ENCODE measurements at regions not wholly inside any gene's neighbourhood (a gene's known extent, or its start where the extent isn't known, plus 50 kb on each side); places are given as distances from the start of the nearest gene placed in this dataset.

GRCh38 chr4:137739391-137739790 is 207.1 kb upstream of the PCDH18 start:
- peaks cover 3% of the 10 kb centered on the region; the same call in 2 of the 3 replicates for H3K9me3 Mint-ChIP-seq
- Histone ChIP-seq H3K27me3 (ENCODE audit: insufficient read depth) (no peaks in the 10 kb centered on the region), H3K4me1 (ENCODE audit: insufficient read depth) (no peaks in the 10 kb centered on the region), H3K9me2 (ENCODE audit: insufficient read depth) (no peaks in the 10 kb centered on the region), H3K4me3 (no peak overlapping the region), H3F3A (replicated peaks; ENCODE audit: low read depth) (no peaks in the 10 kb centered on the region), H2AFZ (no peak overlapping the region), H3K4me2 (no peak overlapping the region), H3K27ac (ENCODE audit: low read depth) (no peak overlapping the region), H4K20me1 (replicated peaks; ENCODE audit: insufficient read depth) (no peaks in the 10 kb centered on the region), H3K36me3 (ENCODE audit: insufficient read depth) (no peaks in the 10 kb centered on the region), H3K79me2 (replicated peaks; ENCODE audit: insufficient read depth) (no peaks in the 10 kb centered on the region)
- TF ChIP-seq CTCF (conservative IDR thresholded peaks at IDR 0.05; ENCODE audit: low read depth in 2 of 2) (no peak), STAT1 (IDR thresholded peaks at IDR 0.05; ENCODE audit: unreplicated experiment) (no peak), EZH2phosphoT487 (IDR thresholded peaks at IDR 0.05; ENCODE audit: unreplicated experiment) (no peak), ZNF331 (CRISPR knock-in tag; IDR thresholded peaks at IDR 0.05; ENCODE audit: low read depth) (no peak)
- ATAC-seq: no peak
- H3K27ac Mint-ChIP-seq: no peak overlapping the region
- H3K27me3 Mint-ChIP-seq (ENCODE audit: insufficient read depth, low read depth, poor library complexity): no peaks in the 10 kb centered on the region
- peak; percentile 25 for DNase-seq (ENCODE audit: low spot score)
- H3K4me1 Mint-ChIP-seq: no peaks in the 10 kb centered on the region
- H3K36me3 Mint-ChIP-seq (ENCODE audit: low read depth): peaks cover 4% of the 10 kb centered on the region
- no peak overlapping the region for H3K4me3 Mint-ChIP-seq

GRCh38 chr4:137738375-137738990 is 206.2 kb upstream of the PCDH18 start:
- DNase-seq (ENCODE audit: low spot score): no peak
- Histone ChIP-seq H3K4me2 (no peak overlapping the region), H3K4me3 (no peak overlapping the region), H2AFZ (no peak overlapping the region), H3K36me3 (ENCODE audit: insufficient read depth) (no peaks in the 10 kb centered on the region), H4K20me1 (replicated peaks; ENCODE audit: insufficient read depth) (no peaks in the 10 kb centered on the region), H3F3A (replicated peaks; ENCODE audit: low read depth) (no peaks in the 10 kb centered on the region), H3K79me2 (replicated peaks; ENCODE audit: insufficient read depth) (no peaks in the 10 kb centered on the region), H3K27ac (ENCODE audit: low read depth) (no peak overlapping the region), H3K27me3 (ENCODE audit: insufficient read depth) (no peaks in the 10 kb centered on the region), H3K4me1 (ENCODE audit: insufficient read depth) (no peaks in the 10 kb centered on the region), H3K9me2 (ENCODE audit: insufficient read depth) (no peaks in the 10 kb centered on the region)
- no peak overlapping the region for H3K4me3 Mint-ChIP-seq
- no peak for TF ChIP-seq ETS1 (IDR thresholded peaks at IDR 0.05)
- TF ChIP-seq NANOG (IDR thresholded peaks at IDR 0.05; ENCODE audit: borderline replicate concordance): no peak
- no peak for TF ChIP-seq CTCF (conservative IDR thresholded peaks at IDR 0.05; ENCODE audit: low read depth in 2 of 2)
- no peaks in the 10 kb centered on the region for H3K4me1 Mint-ChIP-seq
- H3K27me3 Mint-ChIP-seq (ENCODE audit: insufficient read depth, low read depth, poor library complexity): no peaks in the 10 kb centered on the region
- peaks cover 6% of the 10 kb centered on the region for H3K36me3 Mint-ChIP-seq (ENCODE audit: low read depth)
- ATAC-seq: no peak
- no peak overlapping the region for H3K27ac Mint-ChIP-seq
- peaks cover 6% of the 10 kb centered on the region; the same call in 2 of the 3 replicates for H3K9me3 Mint-ChIP-seq
